CD4-positive, alpha-beta T cell (primary cell): ENCODE measurements at regions not wholly inside any gene's neighbourhood (a gene's known extent, or its start where the extent isn't known, plus 50 kb on each side); places are given as distances from the start of the nearest gene placed in this dataset.
"Not testable (repeated sequence)": the region's sequence is repeated elsewhere in the genome, so short reads cannot be mapped to it uniquely, and the experiment has no call there.

Experiments
- ATAC-seq: fragments of 200-7000 bp; cut with Tn5 transposase; one replicate; pipeline ENCODE4 v1.10.0; 2022; ENCODE audit warnings: mild to moderate bottlenecking; ENCODE audit not compliant: poor library complexity
- CTCF ChIA-PET: fragments of 350-600 bp; sonication (Branson Sonifier 250); formaldehyde crosslinking; loops from one replicate; lab custom pipeline; 2021; ENCODE audit warnings: antibody characterized with exemption, inconsistent platforms; lab: Charles Lee
- POLR2A ChIA-PET: fragments of 350-600 bp; sonication (Branson Sonifier 250); formaldehyde crosslinking; loops from one replicate; lab custom pipeline; 2021; ENCODE audit warnings: antibody characterized with exemption, inconsistent platforms; lab: Charles Lee
- DNase-seq, 14 experiments: peaks; one replicate each; pipeline ENCODE4 v3.0.0-alpha.2; 2013 to 2020; ENCODE audit warnings: mixed read lengths in 2 of 14
- H3K27ac ChIP-seq, 2 donors: one replicate each; pipeline versions ENCODE4 v1.5.1 to v1.7.0; 2013; ENCODE audit warnings: low read length in 2 of 2, low read depth in 1 of 2, mild to moderate bottlenecking in 1 of 2
- H3K27me3 ChIP-seq, 2 experiments: 1 replicate in 1 of 2; 2 replicates in 1 of 2; pipeline versions ENCODE4 v1.6.1 to v1.7.0; 2013; ENCODE audit warnings: low read length in 2 of 2, control low read depth in 1 of 2, mild to moderate bottlenecking in 1 of 2, moderate library complexity in 1 of 2; ENCODE audit not compliant: insufficient read depth in 2 of 2, control insufficient read depth in 1 of 2
- H3K36me3 ChIP-seq: one replicate; pipeline ENCODE4 v1.6.1; 2013; ENCODE audit warnings: low read length, control low read depth; ENCODE audit not compliant: insufficient read depth
- H3K4me1 ChIP-seq: one replicate; pipeline ENCODE4 v1.6.1; 2013; ENCODE audit warnings: low read length, control low read depth; ENCODE audit not compliant: insufficient read depth
- H3K4me3 ChIP-seq: one replicate; pipeline ENCODE4 v1.5.1; 2013; ENCODE audit warnings: mild to moderate bottlenecking, low read length, moderate library complexity
- H3K9me3 ChIP-seq, 2 experiments: 1 replicate in 1 of 2; 2 replicates in 1 of 2; pipeline versions ENCODE4 v1.6.1 to v1.7.0; 2013; ENCODE audit warnings: low read length in 2 of 2, mild to moderate bottlenecking in 2 of 2, control low read depth in 1 of 2, moderate library complexity in 1 of 2; ENCODE audit not compliant: control insufficient read depth in 1 of 2, insufficient read depth in 1 of 2
- H3K27ac Mint-ChIP-seq: one replicate; pipeline ENCODE4 v1.8.0; 2020; ENCODE audit warnings: mixed read lengths
- H3K27me3 Mint-ChIP-seq: one replicate; pipeline ENCODE4 v1.8.0; 2021; ENCODE audit warnings: mixed read lengths
- H3K36me3 Mint-ChIP-seq: one replicate; pipeline ENCODE4 v1.8.0; 2021; ENCODE audit warnings: low read depth, mixed read lengths
- H3K4me1 Mint-ChIP-seq: one replicate; pipeline ENCODE4 v1.8.0; 2021; ENCODE audit warnings: low read depth, mixed read lengths
- H3K4me3 Mint-ChIP-seq: one replicate; pipeline ENCODE4 v1.8.0; 2020; ENCODE audit warnings: mild to moderate bottlenecking, mixed read lengths
- H3K9me3 Mint-ChIP-seq: one replicate; pipeline ENCODE4 v1.8.0; 2020; ENCODE audit warnings: mixed read lengths
- intact Hi-C, 2 experiments: fragments of 100-400 bp; cut with DNase I in 1 of 2; cut with micrococcal nuclease in 1 of 2; formaldehyde crosslinking; loops; one replicate each; pipeline versions ENCODE4 v1.15.1 to v1.9.0; 2023 to 2025; cut with DNase I, micrococcal nuclease

DNA sequence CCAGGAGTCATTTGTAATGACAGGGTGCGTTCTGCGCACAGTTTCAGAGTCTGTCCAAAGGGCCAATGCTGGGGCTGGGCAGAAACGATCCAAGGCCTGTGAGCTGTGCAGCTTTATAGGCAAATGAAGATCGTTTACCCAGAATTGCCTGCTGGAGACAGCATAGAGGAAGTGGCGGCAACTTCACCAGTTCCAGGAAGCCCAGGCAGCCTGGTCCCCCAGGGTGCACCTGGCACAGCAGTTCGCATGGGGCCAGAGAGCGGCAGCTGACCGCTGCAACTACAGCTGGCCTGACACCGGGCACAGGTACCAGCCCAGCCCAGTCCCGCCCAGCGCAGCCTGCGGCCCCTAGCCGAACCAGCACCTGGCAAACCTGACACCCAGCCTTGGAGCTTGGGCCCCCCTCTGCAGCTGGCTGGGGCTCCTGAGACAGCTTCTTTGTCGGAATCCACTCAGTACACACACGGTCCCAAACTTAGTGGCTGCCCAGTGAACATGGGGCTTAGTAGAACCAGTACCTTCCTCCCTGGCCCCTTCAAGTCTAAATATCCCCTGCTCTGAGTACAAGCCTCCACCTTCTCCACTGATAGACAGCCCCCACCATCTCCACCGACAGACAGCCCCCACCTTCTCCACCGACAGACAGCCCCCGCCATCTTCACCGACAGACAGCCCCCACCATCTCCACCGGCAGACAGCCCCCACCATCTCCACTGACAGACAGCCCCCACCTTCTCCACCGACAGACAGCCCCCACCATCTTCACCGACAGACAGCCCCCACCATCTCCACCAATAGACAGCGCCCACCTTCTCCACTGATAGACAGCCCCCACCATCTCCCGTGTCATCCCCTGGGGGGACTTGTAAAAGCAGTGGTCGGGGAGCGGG, 62.7 kb upstream of the SPN start:
- intact Hi-C loops, H3K9me3 ChIP-seq, H3K36me3 ChIP-seq, H3K27me3 ChIP-seq, H3K9me3 Mint-ChIP-seq, H3K36me3 Mint-ChIP-seq, CTCF ChIA-PET, H3K27me3 Mint-ChIP-seq: not testable (repeated sequence)
- peaks cover 47% of the 10 kb centered on the region for H3K4me1 Mint-ChIP-seq
- DNase-seq (peak in 13 of 14 experiments; percentile 27 to 68 (median 55)), ATAC-seq (peak; percentile 52)
- H3K4me3 Mint-ChIP-seq: peak overlapping the region; percentile 87
- POLR2A ChIA-PET: interaction anchor here (0.6 to 0.7 kb wide), 2 partner anchors 13 kb away, joined by 3 to 5 read pairs; no protein-coding TSS in a partner anchor
- peak overlapping the region; percentile 87 for H3K27ac Mint-ChIP-seq
- peaks cover 54% of the 10 kb centered on the region for H3K4me1 ChIP-seq
- H3K4me3 ChIP-seq: peak overlapping the region; percentile 49
- peak overlapping the region; percentile 59 to 60 for H3K27ac ChIP-seq

DNA sequence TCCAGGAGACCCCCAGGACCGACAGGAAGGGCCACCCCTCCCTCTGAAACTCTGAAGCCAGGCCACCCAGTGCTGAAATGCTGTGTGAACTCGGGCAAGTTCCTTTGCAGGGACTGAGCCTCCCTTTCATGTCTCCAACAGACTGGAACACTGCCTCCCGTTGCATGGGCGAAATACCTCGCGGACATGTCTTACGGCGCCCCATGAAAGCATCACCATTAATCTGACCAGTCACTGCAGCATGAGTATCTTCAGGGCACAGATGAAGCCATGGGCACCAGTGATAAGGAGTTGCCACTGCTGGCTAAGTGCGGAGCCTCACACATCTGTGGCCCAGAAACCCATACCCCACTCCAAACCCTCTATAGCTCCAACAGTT, 60.8 kb upstream of the SPN start:
- POLR2A ChIA-PET: not testable (repeated sequence)

DNA sequence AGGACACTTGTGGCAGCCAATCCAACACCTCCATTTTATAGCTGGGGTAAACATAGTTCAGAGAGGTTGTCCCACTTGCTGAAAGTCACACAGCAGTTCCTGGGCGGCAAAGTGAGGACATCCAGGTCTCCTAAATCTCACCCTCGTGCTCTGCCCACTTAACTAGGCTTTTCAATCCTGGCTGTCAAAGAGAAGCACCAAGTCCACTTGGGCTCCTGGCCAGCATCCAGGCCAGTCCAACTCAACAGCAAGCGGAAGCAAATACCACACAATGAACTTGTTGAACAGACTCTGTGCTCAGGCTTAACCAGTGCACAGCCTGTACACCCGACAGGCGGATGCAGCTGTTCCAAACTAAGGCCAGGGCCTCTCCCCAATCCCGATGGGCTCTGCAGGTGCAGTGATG, 60.4 kb upstream of the SPN start:
- H3K27me3 Mint-ChIP-seq, ATAC-seq, intact Hi-C loops, H3K4me3 ChIP-seq, H3K36me3 Mint-ChIP-seq, H3K9me3 Mint-ChIP-seq, POLR2A ChIA-PET, H3K27ac ChIP-seq, H3K9me3 ChIP-seq, H3K27me3 ChIP-seq, CTCF ChIA-PET, H3K36me3 ChIP-seq: not testable (repeated sequence)
- Mint-ChIP-seq H3K4me1 (peaks cover 43% of the 10 kb centered on the region), H3K27ac (peak overlapping the region; percentile 87), H3K4me3 (peak overlapping the region; percentile 54)
- peak in 1 of 14 experiments; percentile 10 for DNase-seq
- peaks cover 43% of the 10 kb centered on the region for H3K4me1 ChIP-seq

More for the DNA sequence above, 60.8 kb upstream of the SPN start:
- H3K27me3 Mint-ChIP-seq, H3K9me3 Mint-ChIP-seq, CTCF ChIA-PET, H3K36me3 ChIP-seq, H3K27ac ChIP-seq, H3K36me3 Mint-ChIP-seq, H3K9me3 ChIP-seq, H3K27me3 ChIP-seq, H3K4me3 ChIP-seq, ATAC-seq, intact Hi-C loops: not testable (repeated sequence)
- Mint-ChIP-seq H3K4me1 (peaks cover 43% of the 10 kb centered on the region), H3K27ac (peak overlapping the region; percentile 87), H3K4me3 (peak overlapping the region; percentile 77)
- peaks cover 43% of the 10 kb centered on the region for H3K4me1 ChIP-seq
- peak in 1 of 14 experiments; percentile 17 for DNase-seq

DNA sequence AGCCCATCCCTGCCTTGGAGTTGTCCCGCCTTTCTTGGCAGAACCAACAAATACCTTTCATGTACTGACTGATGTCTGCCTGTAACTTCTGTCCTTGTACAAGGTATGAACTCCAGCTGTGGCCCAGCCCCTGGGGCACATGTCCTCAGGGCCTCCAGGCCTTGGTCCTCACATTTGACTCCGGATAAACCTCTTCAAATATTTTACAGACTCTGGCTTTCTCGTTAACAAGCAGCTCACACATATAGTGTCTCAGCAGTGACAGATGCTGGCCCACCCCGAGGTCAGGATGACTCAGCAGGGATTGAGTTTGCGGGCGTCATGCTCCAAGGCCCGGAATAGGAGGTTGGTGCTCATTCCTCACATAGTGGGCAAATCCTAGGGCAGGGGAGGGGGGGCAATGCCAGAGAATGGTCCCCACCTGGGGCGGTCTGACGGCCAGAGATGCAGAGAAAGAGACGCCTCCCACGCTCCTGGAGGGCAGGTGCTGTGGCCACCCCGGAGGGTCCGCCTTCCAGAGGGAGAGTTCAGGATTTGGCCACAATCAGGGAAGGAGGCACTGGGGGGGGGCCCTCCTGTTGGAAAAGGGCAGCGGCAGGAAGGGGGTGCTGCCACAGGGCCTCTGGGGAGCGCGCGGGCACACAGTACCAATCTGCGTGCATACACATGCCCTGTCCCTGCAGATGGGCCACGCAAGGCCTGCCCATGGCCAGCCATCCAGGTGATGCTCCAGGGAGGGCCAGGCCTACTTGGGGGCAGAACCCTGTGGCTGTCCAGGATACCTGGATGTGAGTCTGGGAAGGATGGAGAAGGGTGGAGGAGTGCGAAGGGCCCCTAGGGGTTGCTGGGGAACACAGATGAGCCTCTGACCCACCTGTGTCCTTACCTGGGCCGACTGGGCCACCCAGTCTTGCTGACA, 58.2 kb upstream of the SPN start:
- H3K4me1 ChIP-seq: peaks cover 38% of the 10 kb centered on the region
- H3K36me3 Mint-ChIP-seq, H3K27me3 Mint-ChIP-seq, H3K9me3 ChIP-seq, ATAC-seq, intact Hi-C loops, H3K27me3 ChIP-seq, CTCF ChIA-PET, H3K9me3 Mint-ChIP-seq, H3K36me3 ChIP-seq, H3K4me3 ChIP-seq, H3K27ac ChIP-seq, H3K4me3 Mint-ChIP-seq, POLR2A ChIA-PET: not testable (repeated sequence)
- peak in 1 of 14 experiments; percentile 8 for DNase-seq
- H3K4me1 Mint-ChIP-seq: peaks cover 36% of the 10 kb centered on the region
- peak overlapping the region; percentile 61 for H3K27ac Mint-ChIP-seq

- H3K27me3 ChIP-seq, CTCF ChIA-PET, H3K27me3 Mint-ChIP-seq, ATAC-seq, H3K27ac Mint-ChIP-seq, H3K27ac ChIP-seq, H3K9me3 ChIP-seq, H3K9me3 Mint-ChIP-seq, intact Hi-C loops, H3K4me3 ChIP-seq, H3K36me3 ChIP-seq, H3K36me3 Mint-ChIP-seq, POLR2A ChIA-PET, H3K4me3 Mint-ChIP-seq: not testable (repeated sequence)
- peak in 1 of 14 experiments; percentile 4 for DNase-seq
- peaks cover 28% of the 10 kb centered on the region for H3K4me1 Mint-ChIP-seq
- peaks cover 30% of the 10 kb centered on the region for H3K4me1 ChIP-seq
These were observed 57.3 kb upstream of the SPN start for GRCh38 chr16:29605593-29606205.

DNA sequence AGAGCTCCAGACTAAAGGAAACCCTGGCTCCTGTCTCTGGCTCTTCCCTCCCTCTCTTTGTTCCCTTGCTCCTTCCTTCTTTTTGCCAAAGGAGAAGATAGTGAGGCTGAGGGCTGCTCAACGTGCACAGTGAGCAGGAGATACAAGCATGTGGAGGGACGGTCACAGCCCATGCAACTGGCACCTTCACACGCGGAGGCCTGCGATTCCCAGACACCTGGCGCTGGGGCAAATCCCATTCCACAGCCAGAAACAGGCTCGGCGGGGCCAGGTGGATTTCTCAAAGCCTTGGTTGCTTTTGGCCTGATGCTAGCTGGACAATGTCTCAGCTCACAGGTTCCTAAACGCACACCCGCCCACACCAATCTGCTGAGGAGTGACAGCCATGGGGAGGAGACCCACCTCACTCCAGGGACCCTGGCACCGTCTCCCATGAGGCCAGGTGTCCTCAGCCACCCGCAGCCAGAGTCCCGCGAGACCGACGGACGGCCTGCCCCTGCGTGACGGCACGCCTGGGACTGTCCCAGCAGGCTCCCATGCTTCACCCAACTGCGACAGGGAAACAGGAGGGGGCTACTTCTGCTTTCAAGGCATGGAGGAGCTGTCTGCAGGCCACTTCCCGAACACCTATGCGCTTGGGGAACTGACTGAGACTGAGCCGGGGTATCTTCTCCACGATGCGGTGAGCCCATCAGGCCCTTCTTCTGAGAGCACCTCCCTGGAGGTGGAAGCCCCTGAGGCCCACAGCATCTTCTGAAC, 56.2 kb upstream of the SPN start:
- H3K36me3 Mint-ChIP-seq, CTCF ChIA-PET, H3K27me3 ChIP-seq, intact Hi-C loops, H3K4me3 ChIP-seq, POLR2A ChIA-PET, H3K27ac ChIP-seq, H3K4me3 Mint-ChIP-seq, H3K9me3 ChIP-seq, H3K27me3 Mint-ChIP-seq, H3K9me3 Mint-ChIP-seq, H3K36me3 ChIP-seq, ATAC-seq: not testable (repeated sequence)
- Mint-ChIP-seq H3K27ac (peak overlapping the region; percentile 51), H3K4me1 (peaks cover 24% of the 10 kb centered on the region)
- peak in 1 of 14 experiments; percentile 17 for DNase-seq
- H3K4me1 ChIP-seq: peaks cover 27% of the 10 kb centered on the region
